Mesothelial cell of epicardium (in vitro differentiated cells): ENCODE measurements at regions not wholly inside any gene's neighbourhood (a gene's known extent, or its start where the extent isn't known, plus 50 kb on each side); places are given as distances from the start of the nearest gene placed in this dataset.

ENCODE experiments used
- DNase-seq, 2 experiments: peaks; one replicate each; pipeline ENCODE4 v3.0.0; 2021; ENCODE audit warnings: low spot score in 2 of 2; ENCODE audit not compliant: unreplicated experiment in 2 of 2
- H3K27ac Mint-ChIP-seq: 2 replicates; pipeline ENCODE4 v1.8.0; 2021; ENCODE audit warnings: mixed read lengths
- H3K27me3 Mint-ChIP-seq: 2 replicates; pipeline ENCODE4 v1.8.0; 2021; ENCODE audit warnings: low read depth, mixed read lengths
- H3K36me3 Mint-ChIP-seq: 2 replicates; pipeline ENCODE4 v1.8.0; 2021; ENCODE audit warnings: mixed read lengths
- H3K4me1 Mint-ChIP-seq: 2 replicates; pipeline ENCODE4 v1.8.0; 2021; ENCODE audit warnings: mixed read lengths
- H3K4me3 Mint-ChIP-seq: 2 replicates; pipeline ENCODE4 v1.8.0; 2021; ENCODE audit warnings: mild to moderate bottlenecking, moderate library complexity, mixed read lengths
- H3K9me3 Mint-ChIP-seq: 2 replicates; pipeline ENCODE4 v1.8.0; 2021; ENCODE audit warnings: mixed read lengths
- TF ChIP-seq, protein P1 (sequence below): fragments of 200-600 bp; sonication (generic); IDR thresholded peaks from one replicate; pipeline ENCODE4 v1.5.0; 2021; ENCODE audit warnings: antibody characterized with exemption; ENCODE audit not compliant: unreplicated experiment

DNA sequence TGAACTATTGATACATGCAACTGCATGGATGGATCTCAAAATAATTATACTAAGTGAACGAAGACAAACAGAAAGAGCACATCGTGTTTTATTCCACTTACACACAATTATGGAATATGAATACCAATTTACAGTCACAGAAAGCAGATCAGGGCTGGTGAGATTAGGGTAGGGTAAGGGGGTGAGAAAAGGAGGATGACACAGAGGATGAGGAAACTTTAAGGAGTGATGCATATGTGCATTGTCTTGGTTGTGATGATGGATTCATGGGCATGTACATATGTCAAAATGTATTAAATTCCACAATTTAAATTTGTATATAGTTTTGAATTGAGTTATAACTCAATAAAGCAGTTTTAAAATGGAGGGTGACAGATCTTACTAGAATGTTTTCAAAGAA lies 548.9 kb downstream of the PYDC2 start:
- no peak for DNase-seq
- no peaks in the 10 kb centered on the region for H3K36me3 Mint-ChIP-seq
- H3K4me1 Mint-ChIP-seq = no peaks in the 10 kb centered on the region
- no peak overlapping the region for H3K27ac Mint-ChIP-seq
- TF ChIP-seq, protein P1, sequence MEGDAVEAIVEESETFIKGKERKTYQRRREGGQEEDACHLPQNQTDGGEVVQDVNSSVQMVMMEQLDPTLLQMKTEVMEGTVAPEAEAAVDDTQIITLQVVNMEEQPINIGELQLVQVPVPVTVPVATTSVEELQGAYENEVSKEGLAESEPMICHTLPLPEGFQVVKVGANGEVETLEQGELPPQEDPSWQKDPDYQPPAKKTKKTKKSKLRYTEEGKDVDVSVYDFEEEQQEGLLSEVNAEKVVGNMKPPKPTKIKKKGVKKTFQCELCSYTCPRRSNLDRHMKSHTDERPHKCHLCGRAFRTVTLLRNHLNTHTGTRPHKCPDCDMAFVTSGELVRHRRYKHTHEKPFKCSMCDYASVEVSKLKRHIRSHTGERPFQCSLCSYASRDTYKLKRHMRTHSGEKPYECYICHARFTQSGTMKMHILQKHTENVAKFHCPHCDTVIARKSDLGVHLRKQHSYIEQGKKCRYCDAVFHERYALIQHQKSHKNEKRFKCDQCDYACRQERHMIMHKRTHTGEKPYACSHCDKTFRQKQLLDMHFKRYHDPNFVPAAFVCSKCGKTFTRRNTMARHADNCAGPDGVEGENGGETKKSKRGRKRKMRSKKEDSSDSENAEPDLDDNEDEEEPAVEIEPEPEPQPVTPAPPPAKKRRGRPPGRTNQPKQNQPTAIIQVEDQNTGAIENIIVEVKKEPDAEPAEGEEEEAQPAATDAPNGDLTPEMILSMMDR = no peak
- H3K4me3 Mint-ChIP-seq = no peak overlapping the region
- H3K27me3 Mint-ChIP-seq = no peaks in the 10 kb centered on the region
- H3K9me3 Mint-ChIP-seq = peaks cover 16% of the 10 kb centered on the region

DNA sequence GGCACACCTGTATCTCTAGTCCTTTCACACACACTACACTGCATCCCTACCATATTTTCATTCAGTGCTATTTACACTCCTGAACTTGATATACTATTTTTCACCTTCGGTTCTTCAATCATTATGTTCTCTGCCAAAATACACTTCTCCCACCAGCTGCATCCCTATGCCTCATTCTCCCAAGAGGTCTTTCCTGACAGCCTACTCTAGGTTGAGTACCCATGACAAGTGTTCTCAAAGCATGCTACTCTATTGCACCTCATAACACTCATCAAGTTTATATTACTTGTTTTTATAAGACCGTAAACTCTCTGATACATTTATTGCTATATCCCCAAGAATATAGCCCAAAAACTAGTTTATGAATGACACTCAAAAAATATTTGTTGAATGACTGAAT lies 549.5 kb downstream of the PYDC2 start:
- no peak for DNase-seq
- no peak overlapping the region for H3K4me3 Mint-ChIP-seq
- H3K27me3 Mint-ChIP-seq = no peaks in the 10 kb centered on the region
- no peaks in the 10 kb centered on the region for H3K36me3 Mint-ChIP-seq
- no peak overlapping the region for H3K27ac Mint-ChIP-seq
- TF ChIP-seq, protein P1 = no peak
- H3K4me1 Mint-ChIP-seq = no peaks in the 10 kb centered on the region
- H3K9me3 Mint-ChIP-seq = peaks cover 16% of the 10 kb centered on the region

DNA sequence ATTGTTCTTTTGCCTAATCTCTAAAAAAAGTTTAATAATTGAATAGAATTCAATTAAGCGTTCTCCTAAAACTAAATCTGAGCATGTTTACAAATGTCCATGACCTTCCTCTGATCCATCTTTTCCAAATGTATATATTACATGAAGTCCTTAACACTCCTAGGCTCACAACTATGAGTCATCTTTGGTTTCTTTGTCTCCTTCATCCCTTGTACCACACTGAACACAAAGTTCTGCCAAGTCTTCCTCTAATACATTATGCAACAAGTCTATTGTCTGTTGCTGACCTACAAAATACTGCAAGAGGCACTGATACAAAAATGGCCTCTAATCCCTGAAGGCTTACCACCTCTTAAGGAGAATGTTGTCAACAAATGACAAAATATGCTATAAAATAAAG lies 550.2 kb downstream of the PYDC2 start:
- Mint-ChIP-seq H3K36me3 (no peaks in the 10 kb centered on the region), H3K9me3 (peaks cover 12% of the 10 kb centered on the region), H3K4me1 (no peaks in the 10 kb centered on the region), H3K27ac (no peak overlapping the region), H3K4me3 (no peak overlapping the region), H3K27me3 (no peaks in the 10 kb centered on the region)
- no peak for DNase-seq
- TF ChIP-seq, protein P1 = no peak

DNA sequence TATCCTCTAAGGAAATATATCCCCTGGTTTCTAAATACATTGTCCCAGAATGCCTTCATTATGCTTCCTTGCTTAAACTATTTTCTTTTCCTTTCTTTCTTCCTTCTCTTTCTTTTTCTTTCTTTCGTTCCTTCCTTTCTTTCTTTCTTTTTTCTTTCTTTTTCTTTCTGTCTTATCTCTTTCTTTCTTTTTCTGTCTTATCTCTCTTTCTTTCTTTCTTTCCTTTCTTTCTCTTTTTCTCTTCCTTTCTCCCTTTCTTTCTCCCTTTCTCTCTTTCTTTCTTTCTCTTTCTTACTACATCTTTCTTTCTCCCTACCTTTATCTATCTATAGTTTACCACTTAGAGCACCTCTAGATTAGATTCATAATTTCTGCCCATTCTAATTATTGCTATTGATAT lies 552.1 kb downstream of the PYDC2 start:
- no peaks in the 10 kb centered on the region for H3K4me1 Mint-ChIP-seq
- no peak for DNase-seq
- TF ChIP-seq, protein P1 = no peak
- H3K27ac Mint-ChIP-seq = no peak overlapping the region
- H3K4me3 Mint-ChIP-seq = no peak overlapping the region
- no peaks in the 10 kb centered on the region for H3K27me3 Mint-ChIP-seq
- no peaks in the 10 kb centered on the region for H3K36me3 Mint-ChIP-seq
- peaks cover 12% of the 10 kb centered on the region for H3K9me3 Mint-ChIP-seq

DNA sequence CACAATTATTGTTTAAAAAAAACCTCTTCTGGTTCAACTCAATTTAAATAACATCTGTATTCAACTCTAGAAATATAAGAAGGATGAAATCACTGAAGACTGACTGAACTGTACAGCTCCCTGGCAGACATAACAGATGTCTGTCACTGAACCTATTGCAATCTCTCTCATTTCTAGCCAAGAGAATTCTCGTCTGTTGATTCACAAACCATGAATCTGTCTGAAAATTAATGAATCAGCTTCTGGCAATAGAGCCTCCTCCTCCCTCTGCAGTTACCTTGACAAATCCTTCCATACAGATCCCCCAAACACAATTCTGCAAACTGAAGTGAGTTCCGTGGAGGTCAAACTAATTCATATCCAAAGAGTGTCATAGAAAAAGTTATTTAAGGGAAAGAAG lies 561.4 kb downstream of the PYDC2 start:
- Mint-ChIP-seq H3K9me3 (peaks cover 6% of the 10 kb centered on the region), H3K27ac (no peak overlapping the region), H3K4me1 (peaks cover 4% of the 10 kb centered on the region), H3K36me3 (peaks cover 4% of the 10 kb centered on the region), H3K4me3 (no peak overlapping the region), H3K27me3 (no peaks in the 10 kb centered on the region)
- TF ChIP-seq, protein P1 = no peak
- DNase-seq = no peak

DNA sequence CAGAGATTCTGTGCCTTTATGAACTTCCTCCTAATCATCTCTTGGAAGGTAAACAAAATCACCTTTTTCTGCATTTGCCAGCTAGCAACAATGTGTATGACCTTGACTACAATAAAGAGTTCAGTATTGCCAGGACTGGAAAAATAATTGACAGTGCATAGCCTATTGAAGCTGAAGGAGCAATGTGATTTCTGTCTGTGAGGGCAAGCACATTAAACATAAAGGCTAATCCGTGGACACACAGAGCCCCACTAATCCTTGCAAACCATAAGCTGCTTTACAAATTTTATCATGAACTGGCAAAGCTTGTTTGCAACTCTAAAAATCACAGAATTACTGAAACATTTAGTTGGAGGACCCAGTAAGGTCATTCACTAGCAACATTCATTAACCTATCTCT lies 563.8 kb downstream of the PYDC2 start:
- TF ChIP-seq, protein P1 = no peak
- H3K27ac Mint-ChIP-seq = no peak overlapping the region
- H3K9me3 Mint-ChIP-seq = peaks cover 18% of the 10 kb centered on the region
- no peaks in the 10 kb centered on the region for H3K27me3 Mint-ChIP-seq
- peaks cover 4% of the 10 kb centered on the region for H3K4me1 Mint-ChIP-seq
- DNase-seq = no peak
- no peaks in the 10 kb centered on the region for H3K36me3 Mint-ChIP-seq
- H3K4me3 Mint-ChIP-seq = no peak overlapping the region
